MCF 10A (cell line): ENCODE measurements at regions not wholly inside any gene's neighbourhood (a gene's known extent, or its start where the extent isn't known, plus 50 kb on each side); places are given as distances from the start of the nearest gene placed in this dataset.
"Not testable (repeated sequence)": the region's sequence is repeated elsewhere in the genome, so short reads cannot be mapped to it uniquely, and the experiment has no call there.

Experiments used
- BruUV-seq: library from RNA; stranded (reverse); fragments of 400-500 nt; replicated peaks from 2 replicates; lab custom pipeline; 2021; lab: Mats Ljungman, UMichigan
- CTCF ChIA-PET: fragments of 300-600 bp; sonication (Branson Sonifier 250); formaldehyde crosslinking; extraction: SDS; loops from one replicate; lab custom pipeline; 2021; ENCODE audit warnings: antibody characterized with exemption, inconsistent platforms; lab: Yijun Ruan, JAX
- POLR2A ChIA-PET: fragments of 300-600, 350-650 bp; sonication (Branson Sonifier 250); formaldehyde crosslinking; extraction: SDS; loops from one replicate; lab custom pipeline; 2020; ENCODE audit warnings: antibody characterized with exemption, inconsistent platforms; lab: Yijun Ruan, JAX
- DNase-seq: peaks from one replicate; pipeline ENCODE4 v3.0.0-alpha.2; 2018; ENCODE audit not compliant: unreplicated experiment
- H3K27ac Mint-ChIP-seq: one replicate; pipeline ENCODE4 v1.8.0; 2022; ENCODE audit warnings: mild to moderate bottlenecking, low read depth, mixed read lengths; ENCODE audit not compliant: unreplicated experiment
- H3K27me3 Mint-ChIP-seq: one replicate; pipeline ENCODE4 v1.8.0; 2022; ENCODE audit warnings: mixed read lengths; ENCODE audit not compliant: insufficient read depth, unreplicated experiment
- H3K36me3 Mint-ChIP-seq: one replicate; pipeline ENCODE4 v1.8.0; 2022; ENCODE audit warnings: mild to moderate bottlenecking, moderate library complexity, mixed read lengths; ENCODE audit not compliant: insufficient read depth, unreplicated experiment
- H3K4me1 Mint-ChIP-seq: one replicate; pipeline ENCODE4 v1.8.0; 2022; ENCODE audit warnings: mixed read lengths; ENCODE audit not compliant: insufficient read depth, unreplicated experiment
- H3K4me3 Mint-ChIP-seq: one replicate; pipeline ENCODE4 v1.8.0; 2022; ENCODE audit warnings: mild to moderate bottlenecking, moderate library complexity, mixed read lengths; ENCODE audit not compliant: unreplicated experiment
- H3K9me3 Mint-ChIP-seq: one replicate; pipeline ENCODE4 v1.8.0; 2022; ENCODE audit warnings: mixed read lengths; ENCODE audit not compliant: unreplicated experiment
- CTCF ChIP-seq: fragments of 200-600 bp; IDR thresholded peaks from one replicate; pipeline ENCODE4 v1.8.0; 2022; ENCODE audit warnings: antibody characterized with exemption, mild to moderate bottlenecking; ENCODE audit not compliant: unreplicated experiment
- intact Hi-C: fragments of 100-400 bp; cut with micrococcal nuclease; formaldehyde crosslinking; loops from 2 replicates; pipeline ENCODE4 v1.14.1; 2022

DNA sequence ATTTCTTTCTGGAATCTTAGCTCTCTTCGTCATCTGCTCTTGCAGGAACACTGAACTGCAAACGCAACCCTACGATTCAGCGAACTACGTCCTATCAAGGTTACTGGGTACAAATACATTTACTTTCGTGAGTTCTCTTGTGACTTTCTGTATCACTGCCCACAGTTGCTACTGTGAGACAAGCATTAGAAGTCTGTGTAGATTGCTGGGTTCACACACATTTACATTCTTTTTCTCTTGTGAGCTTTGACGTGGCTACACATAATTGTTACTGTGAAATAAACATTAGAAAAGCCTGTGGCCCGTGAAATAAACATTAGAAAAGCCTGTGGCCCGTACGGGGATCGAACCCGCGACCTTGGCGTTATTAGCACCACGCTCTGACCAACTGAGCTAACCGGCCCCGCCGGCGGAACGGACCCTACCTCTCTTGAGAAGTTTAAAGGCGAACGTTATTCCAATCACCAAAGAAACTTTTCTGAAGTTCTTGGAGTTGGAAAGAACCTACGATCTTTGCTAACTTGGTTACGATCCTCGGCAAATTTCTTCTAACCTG, 61.2 kb upstream of the ZNF322 start:
- CTCF ChIA-PET, H3K4me3 Mint-ChIP-seq, H3K4me1 Mint-ChIP-seq, POLR2A ChIA-PET, H3K27me3 Mint-ChIP-seq, H3K9me3 Mint-ChIP-seq, H3K36me3 Mint-ChIP-seq, H3K27ac Mint-ChIP-seq, BruUV-seq, DNase-seq, intact Hi-C loops: not testable (repeated sequence)

- CTCF ChIA-PET, BruUV-seq, H3K4me3 Mint-ChIP-seq, H3K9me3 Mint-ChIP-seq, H3K36me3 Mint-ChIP-seq, H3K4me1 Mint-ChIP-seq, DNase-seq, H3K27ac Mint-ChIP-seq, POLR2A ChIA-PET, H3K27me3 Mint-ChIP-seq, intact Hi-C loops: not testable (repeated sequence)
These were observed 70.6 kb upstream of the ZNF322 start for GRCh38 chr6:26730019-26730766.

DNA sequence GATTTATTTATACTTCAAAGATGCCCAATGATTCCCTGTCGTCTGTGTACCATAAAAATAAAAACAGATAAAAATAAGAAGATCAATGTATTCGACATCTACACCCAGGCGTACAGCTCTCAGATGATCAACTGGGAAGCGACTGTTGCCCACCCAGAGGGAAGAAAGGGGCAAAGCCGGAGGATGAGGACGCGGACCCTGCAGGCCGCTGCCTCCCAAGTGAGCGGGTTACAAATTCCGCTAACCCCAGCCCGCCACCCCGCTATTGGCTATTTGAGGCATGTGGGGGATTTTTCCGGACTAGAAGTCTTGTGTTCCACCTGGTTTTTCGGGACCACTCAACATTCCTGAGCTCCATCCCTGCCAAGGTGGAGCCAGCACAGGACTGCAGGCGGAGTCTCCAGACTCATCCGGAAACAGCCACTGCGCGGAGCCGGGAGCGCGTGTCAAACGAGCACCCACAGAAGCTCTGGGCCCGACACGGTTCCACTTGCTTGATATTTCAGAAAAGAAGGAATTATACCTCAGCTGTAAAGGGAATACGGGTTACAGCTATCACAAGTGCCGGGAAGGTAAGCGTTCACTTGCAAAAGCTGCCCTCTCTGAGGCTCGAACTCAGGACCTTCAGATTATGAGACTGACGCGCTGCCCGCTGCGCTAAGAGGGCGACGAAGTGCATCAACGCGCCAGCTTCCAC, 75.4 kb upstream of the ZNF322 start:
- POLR2A ChIA-PET, H3K4me3 Mint-ChIP-seq, DNase-seq, H3K27me3 Mint-ChIP-seq, H3K36me3 Mint-ChIP-seq, H3K4me1 Mint-ChIP-seq, intact Hi-C loops, H3K9me3 Mint-ChIP-seq, BruUV-seq, H3K27ac Mint-ChIP-seq, CTCF ChIA-PET: not testable (repeated sequence)

- CTCF ChIA-PET: no interaction called here
- intact Hi-C loops: no loop called here
- no TSS peak for BruUV-seq
- Mint-ChIP-seq H3K27me3 (no peaks in the 10 kb centered on the region), H3K36me3 (peaks cover 7% of the 10 kb centered on the region), H3K4me3 (no peak overlapping the region), H3K9me3 (no peaks in the 10 kb centered on the region), H3K27ac (no peak overlapping the region), H3K4me1 (peaks cover 6% of the 10 kb centered on the region)
- DNase-seq: no peak
- TF ChIP-seq CTCF: no peak
- POLR2A ChIA-PET: no interaction called here
These were observed 80.3 kb upstream of the ZNF322 start for GRCh38 chr6:26739811-26740210.

DNA sequence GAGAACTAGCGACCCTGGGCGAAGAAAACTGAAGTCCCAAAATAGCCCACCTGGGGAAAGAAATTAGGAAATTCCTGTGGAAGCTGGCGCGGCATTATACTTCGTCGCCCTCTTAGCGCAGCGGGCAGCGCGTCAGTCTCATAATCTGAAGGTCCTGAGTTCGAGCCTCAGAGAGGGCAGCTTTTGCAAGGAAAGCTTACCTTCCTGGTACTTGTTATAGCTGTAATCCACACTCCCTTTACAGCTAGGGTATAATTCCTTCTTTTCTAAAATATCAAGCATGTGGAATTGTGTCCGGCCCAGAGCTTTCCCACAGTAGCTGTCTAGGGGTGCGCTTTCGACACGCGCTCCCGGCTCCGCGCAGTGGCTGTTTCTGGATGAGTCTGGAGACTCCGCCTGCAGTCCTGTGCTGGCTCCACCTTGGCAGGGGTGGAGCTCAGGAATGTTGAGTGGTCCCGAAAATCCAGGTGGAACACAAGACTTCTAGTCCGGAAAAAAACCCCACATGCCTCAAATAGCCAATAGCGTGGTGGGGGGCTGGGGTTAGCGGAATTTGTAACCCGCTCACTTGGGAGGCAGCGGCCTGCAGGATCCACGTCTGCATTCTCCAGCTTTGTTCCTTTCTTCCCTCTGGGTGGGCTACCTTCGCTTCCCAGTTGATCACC, 83.7 kb upstream of the ZNF322 start:
- CTCF ChIA-PET: interaction anchor here (0.6 kb wide), 1 partner anchor 156 kb away, joined by 3 read pairs; no protein-coding TSS in a partner anchor
- Mint-ChIP-seq H3K27me3 (peaks cover 7% of the 10 kb centered on the region), H3K27ac (no peak overlapping the region), H3K9me3 (no peaks in the 10 kb centered on the region), H3K4me3 (peak overlapping the region; percentile 40), H3K36me3 (peaks cover 7% of the 10 kb centered on the region), H3K4me1 (peaks cover 6% of the 10 kb centered on the region)
- intact Hi-C loops: no loop called here
- TSS peak; percentile 42 for BruUV-seq
- peak; percentile 47 for DNase-seq
- no peak for TF ChIP-seq CTCF
- POLR2A ChIA-PET: interaction anchor here (0.9 kb wide), 1 partner anchor 1902 kb away, joined by 3 read pairs; no protein-coding TSS in a partner anchor
